ENCODE measurements at regions not wholly inside any gene's neighbourhood (a gene's known extent, or its start where the extent isn't known, plus 50 kb on each side); places are given as distances from the start of the nearest gene placed in this dataset.
"Not testable (repeated sequence)": the region's sequence is repeated elsewhere in the genome, so short reads cannot be mapped to it uniquely, and the experiment has no call there.

DNA sequence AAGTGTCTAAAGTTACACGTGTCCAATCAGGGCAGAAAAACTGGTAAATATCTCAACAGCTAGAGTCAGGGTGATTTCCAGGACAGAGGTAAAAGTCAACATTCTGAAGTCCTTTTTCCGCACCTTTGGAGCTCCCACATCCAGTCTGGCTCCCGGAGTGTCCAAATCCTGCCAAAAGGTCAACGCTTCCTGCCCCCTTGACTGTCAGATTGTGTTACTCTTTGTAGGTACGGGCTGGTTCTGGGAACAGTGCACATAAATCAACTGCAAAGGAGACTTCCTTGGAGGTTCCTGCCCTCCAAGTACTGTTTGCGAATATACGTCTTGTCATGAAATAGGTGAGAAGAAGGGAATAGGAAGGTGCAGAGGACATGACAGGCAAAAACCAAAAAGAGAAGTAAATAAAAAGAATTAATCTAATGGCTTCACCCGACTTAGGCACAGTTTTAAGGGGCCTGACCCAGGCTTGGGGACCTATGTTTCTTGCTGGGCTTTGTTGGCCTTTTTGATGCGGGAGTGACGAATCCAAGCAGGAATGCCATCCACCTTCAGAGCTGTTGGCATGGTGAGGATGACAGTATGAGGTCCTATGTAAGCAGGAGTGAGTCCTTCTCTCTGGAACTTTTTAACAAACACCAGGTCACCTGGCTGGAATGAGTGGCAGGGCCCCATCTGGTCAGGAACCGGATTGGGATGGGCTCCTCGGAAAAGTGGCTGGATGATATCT lies 155.4 kb downstream of the TRIM27 start:
- no peak for DNase-seq (ENCODE audit: low spot score)

- no peak for DNase-seq (ENCODE audit: low spot score)
Observed at GRCh38 chr6:28769626-28770402, 154.0 kb downstream of the TRIM27 start.

DNA sequence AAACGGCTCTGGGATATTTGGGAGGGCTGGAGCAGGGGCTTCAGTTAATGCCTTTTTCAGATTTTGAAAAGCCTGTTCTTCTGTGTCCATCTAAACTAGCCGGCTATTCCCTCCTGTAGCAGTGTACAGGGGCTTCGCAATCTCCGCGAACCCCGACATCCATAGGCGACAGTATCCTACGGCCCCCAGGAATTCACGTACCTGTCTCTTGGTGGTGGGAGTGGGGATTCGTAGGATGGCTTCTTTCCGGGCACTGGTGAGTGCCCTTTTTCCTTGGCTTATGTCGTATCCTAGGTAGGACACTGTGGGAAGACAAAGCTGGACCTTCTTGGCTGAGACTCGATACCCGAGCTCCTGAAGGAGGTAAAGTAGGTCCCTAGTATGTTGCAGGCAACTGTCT lies 153.1 kb downstream of the TRIM27 start:
- no peak for DNase-seq (ENCODE audit: low spot score)

GRCh38 chr6:28771401-28772267 lies 152.2 kb downstream of the TRIM27 start:
- no peak for DNase-seq (ENCODE audit: low spot score)

DNA sequence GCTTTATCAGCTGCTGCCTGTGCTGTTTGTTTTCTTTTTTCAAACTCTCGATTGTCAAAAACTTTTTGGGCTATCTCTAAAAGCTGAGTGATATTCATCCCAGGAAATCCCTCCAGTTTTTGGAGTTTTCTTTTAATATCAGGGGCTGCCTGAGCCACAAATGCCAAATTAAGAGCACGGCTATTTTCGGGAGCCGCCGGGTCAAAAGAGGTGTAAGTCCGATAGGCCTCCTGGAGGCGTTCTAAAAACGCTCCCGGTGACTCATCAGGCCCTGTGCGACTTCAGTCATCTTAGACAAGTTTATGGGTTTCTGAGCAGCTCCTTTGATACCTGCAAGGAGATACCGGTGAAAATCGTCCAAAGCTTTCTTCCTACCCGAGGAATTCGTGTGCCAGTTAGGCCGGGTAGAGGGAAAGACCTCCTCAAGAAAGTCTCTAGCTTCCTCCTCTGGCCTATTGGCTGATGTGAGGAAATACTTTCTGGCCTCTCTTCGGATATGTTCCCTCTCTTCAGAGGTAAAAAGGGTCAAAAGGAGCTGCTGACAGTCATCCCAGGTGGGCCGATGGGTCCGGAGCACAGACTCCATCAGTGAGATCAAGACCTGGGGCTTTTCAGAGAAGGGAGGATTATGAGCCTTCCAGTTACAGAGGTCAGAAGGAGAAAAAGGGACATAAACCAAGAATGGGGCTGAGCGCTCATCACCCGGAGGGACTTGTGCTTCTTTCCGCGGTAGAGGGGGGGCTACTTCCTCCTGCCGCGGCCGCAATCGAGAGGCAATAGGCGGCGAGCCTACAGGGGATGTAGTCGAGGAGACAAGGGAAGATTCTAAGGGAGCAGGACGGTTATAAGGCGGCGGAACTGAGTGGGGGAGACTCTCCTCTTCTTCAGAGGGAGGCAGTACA lies 151.1 kb downstream of the TRIM27 start:
- DNase-seq (ENCODE audit: low spot score): no peak

DNA sequence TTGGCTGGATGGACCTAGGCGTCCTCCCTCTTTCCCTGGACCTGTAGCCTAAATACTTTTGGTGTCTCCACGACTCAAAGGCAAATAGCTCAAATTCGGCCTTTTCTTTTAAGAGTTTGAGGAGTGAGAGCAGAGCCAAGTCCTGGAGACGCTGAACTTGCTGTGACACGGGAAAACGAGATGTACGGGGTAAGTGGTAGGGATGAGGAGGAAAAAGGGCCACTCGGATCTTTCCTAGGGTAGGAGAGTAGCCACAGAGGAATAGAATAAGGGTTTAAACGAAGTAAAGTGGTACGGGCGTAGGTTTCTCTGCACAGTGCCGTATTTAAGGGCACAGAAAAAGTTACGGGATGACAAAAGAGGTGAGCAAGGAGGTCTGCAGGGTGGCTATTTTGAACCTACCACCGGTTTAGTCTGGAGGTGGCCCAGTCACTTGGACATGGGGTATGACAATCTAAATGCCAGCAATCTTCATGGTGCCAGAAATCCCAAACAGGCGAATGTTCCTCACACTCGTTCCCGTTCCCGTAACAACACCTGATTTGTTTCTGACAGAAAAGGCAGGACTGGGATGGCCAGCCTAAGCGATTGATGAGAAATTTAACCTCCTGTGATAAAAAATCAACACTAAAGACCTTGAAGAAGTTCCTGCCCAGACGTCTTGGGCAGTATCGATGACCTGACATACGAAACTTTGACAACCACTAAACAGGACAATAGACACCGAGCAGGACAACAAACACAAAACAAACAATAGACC lies 149.3 kb downstream of the TRIM27 start:
- no peak for DNase-seq (ENCODE audit: low spot score)

GRCh38 chr6:28775052-28775376 lies 148.8 kb downstream of the TRIM27 start:
- no peak for DNase-seq (ENCODE audit: low spot score)

DNA sequence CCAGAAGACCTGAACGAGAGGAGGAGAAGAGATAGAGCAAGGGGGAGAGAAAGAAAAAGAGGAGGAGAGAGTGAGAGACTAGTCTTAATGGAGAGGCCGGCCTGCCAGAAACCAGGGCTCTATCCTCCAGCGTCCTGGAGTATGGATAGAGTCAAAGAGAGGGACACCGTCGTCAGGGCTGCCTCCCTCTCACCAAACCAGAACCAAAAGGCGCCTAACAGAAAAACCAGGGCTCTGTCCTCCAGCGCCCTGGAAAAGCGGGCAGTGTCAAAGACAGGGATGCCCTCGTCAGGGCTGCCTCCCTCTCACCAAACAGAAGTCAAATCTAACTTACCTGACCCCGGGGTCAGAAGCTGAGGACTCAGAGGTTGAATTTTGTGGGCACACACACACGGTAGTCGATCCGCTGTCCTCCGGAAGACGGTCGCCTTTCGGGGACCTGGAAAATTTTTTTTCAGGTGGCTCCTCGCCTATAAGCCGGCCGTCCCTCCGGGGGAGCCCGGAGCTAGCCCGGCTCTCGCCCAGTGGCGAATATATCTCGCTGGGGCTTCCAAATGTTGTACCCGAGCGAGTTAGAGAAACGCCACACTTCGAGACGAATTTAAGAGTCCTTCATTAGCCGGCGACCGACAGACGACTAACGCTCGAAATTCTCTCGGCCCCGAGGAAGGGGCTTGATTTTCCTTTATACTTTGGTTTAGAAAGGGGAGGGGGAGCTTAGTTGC lies 148.2 kb downstream of the TRIM27 start:
- no peak for DNase-seq (ENCODE audit: low spot score)

GRCh38 chr6:28776269-28777146 lies 147.3 kb downstream of the TRIM27 start:
- DNase-seq (ENCODE audit: low spot score): no peak

DNA sequence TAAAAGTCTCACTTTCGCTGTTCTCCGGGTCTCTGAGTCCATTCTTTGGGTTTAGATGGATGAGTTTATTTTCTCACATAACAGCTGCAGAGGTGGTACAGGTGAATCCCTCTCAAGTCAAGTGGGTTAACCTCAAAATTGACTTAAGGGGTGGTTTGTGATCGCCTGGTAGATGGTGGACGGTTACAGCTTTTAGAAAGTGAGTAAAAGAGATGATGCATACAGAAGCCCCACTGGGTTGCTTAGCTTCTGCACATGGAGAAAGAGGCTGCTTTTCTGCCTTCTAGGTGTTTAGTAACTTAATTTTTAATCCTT lies 146.7 kb downstream of the TRIM27 start:
- DNase-seq (ENCODE audit: low spot score): no peak

GRCh38 chr6:28782113-28782673 lies 141.6 kb downstream of the TRIM27 start:
- DNase-seq (ENCODE audit: low spot score): no peak

DNA sequence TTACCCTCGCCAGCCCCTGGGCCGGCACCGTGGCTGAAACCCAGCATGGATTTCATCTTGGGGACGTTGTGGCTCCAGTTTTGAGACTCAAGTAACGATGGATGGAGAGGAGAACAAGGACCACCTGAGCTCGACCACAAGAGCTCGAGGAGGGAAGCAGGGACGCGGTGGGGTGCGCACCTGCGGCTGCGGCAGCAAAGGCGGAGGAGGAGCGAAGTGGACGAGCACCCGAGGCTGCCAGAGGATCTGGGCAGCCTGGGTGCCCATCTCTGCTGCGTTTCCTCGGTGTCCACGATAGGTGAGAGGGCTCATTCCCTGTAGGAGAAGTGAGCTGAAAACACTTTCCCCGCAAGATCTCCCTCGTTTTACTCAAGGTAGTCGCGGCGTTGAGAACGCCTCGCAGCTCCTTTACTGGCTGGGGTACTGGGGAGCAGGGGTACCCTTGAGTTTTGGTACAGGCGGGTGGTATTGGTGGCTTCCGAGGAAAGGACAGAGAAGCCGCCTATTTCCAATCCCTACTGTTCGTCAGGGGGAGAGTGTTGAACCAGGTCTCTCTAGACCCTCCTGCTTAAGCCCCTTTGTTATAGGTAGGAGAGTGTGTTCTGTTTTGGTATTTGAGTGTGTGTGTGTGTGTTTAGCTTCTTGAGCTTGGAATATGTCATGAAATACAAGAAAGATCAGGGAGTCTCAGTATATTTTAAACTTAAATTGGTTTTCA lies 137.7 kb downstream of the TRIM27 start:
- DNase-seq (ENCODE audit: low spot score): no peak

GRCh38 chr6:28789553-28790083 lies 134.2 kb downstream of the TRIM27 start:
- no peak for DNase-seq (ENCODE audit: low spot score)

DNA sequence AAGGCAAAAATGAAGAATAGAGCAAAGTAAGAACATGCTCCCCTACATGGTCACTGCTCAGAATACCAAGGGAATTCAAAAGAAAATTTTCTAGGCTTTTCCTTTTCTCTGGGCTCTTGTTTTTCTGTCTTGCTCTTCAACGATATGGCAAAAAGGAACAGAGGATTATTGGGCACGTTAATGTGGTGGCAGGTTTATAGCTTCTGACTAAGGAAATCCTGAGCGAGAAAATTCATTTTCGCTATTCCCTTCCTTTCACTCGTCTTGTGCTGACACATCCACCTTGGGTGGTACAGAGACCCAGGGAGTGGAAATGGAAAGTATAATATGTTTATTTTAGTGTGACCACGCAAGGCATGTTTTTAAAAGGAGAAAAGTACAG lies 132.8 kb downstream of the TRIM27 start:
- DNase-seq (ENCODE audit: low spot score): no peak

DNA sequence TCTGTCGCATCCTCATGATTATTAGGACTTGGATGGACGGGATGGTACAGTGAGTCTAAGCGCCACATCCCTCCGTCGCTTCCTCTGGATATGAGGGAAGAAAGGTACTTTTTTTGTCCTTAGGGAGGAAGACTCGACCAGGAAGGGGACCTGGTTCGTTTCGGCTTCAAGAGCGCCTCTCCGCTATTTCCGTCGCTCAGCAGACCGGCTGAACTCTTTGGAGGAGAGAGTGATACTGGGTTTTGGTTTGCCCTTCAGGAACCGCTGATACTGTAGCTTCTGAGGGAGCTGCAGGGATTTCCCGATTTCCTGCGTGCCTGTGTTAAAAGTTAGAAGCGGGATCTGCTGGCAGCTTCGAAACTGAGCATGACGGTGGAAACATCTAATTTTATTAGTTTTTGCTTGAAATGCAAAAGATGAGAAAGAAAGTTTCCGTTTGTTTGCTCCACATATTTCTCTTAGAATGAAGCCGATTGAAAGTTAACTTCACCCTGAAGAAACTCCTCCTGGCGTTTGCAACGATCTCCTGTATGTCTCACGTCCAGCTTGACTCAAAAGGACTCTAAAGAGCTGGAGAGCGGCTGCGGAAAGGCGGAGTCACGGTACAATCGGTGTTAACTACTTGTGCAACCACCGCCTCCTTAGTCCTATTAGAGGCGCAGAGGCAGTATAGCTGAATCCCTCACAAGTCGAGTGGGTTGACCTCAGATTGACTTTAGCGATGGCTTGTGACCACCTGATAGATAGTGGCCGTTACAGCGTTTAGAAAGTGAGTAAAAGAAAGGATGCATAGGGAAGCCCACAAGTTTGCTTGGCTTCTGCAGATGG lies 129.4 kb downstream of the TRIM27 start:
- DNase-seq (ENCODE audit: low spot score): no peak

DNA sequence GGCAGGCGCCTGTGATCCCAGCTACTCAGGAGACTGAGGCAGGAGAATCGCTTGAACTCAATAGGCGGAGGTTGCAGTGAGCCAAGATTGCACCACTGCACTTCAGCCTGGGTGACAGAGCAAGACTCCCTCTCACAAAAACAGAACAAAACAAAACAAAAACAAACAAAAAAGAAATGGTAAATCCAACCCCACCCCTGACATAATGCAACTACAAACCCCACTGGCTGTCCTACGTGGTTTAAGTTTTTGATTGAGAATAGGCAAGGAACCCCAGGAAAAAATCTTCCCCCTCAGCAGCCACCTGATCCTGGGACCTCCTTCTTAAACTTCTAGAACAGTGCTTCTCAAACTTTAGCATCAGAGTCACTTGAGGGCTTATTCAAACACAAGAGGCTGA lies 123.1 kb downstream of the TRIM27 start:
- not testable (repeated sequence) for DNase-seq (ENCODE audit: low spot score)
